ENCODE measurements at regions not wholly inside any gene's neighbourhood (a gene's known extent, or its start where the extent isn't known, plus 50 kb on each side); places are given as distances from the start of the nearest gene placed in this dataset.

GRCh38 chr16:82506692-82507670, 119.8 kb upstream of the CDH13 start:
- intact Hi-C loops (cut with DNase I), result no loop called here
- DNase-seq, result no peak
- ATAC-seq (ENCODE audit: poor library complexity), result no peak

GRCh38 chr16:82504836-82505235, 121.9 kb upstream of the CDH13 start:
- intact Hi-C loops (cut with DNase I), result no loop called here
- DNase-seq (no peak), ATAC-seq (ENCODE audit: poor library complexity) (no peak)

GRCh38 chr16:82499302-82499701, 127.5 kb upstream of the CDH13 start:
- ATAC-seq (ENCODE audit: poor library complexity), result no peak
- no peak for DNase-seq
- intact Hi-C loops (cut with DNase I), result no loop called here

- intact Hi-C loops (cut with DNase I), result no loop called here
- DNase-seq (no peak), ATAC-seq (ENCODE audit: poor library complexity) (no peak)
Observed at GRCh38 chr16:82497139-82497538, 129.6 kb upstream of the CDH13 start.

GRCh38 chr16:82488460-82488859, 138.3 kb upstream of the CDH13 start:
- intact Hi-C loops (cut with DNase I), result no loop called here
- ATAC-seq (ENCODE audit: poor library complexity) (no peak), DNase-seq (no peak)

- intact Hi-C loops (cut with DNase I), result no loop called here
- ATAC-seq (ENCODE audit: poor library complexity) (no peak), DNase-seq (no peak)
Observed at GRCh38 chr16:82481455-82481854, 145.3 kb upstream of the CDH13 start.

GRCh38 chr16:82476786-82477185, 150.0 kb upstream of the CDH13 start:
- no peak for DNase-seq
- intact Hi-C loops (cut with DNase I), result no loop called here
- ATAC-seq (ENCODE audit: poor library complexity), result no peak

GRCh38 chr16:82470620-82471152, 156.1 kb upstream of the CDH13 start:
- intact Hi-C loops (cut with DNase I), result no loop called here
- DNase-seq (no peak), ATAC-seq (ENCODE audit: poor library complexity) (peak; percentile 31)

GRCh38 chr16:82470016-82470415, 156.8 kb upstream of the CDH13 start:
- intact Hi-C loops (cut with DNase I), result no loop called here
- ATAC-seq (ENCODE audit: poor library complexity) (no peak), DNase-seq (no peak)

- DNase-seq, result no peak
- no peak for ATAC-seq (ENCODE audit: poor library complexity)
- intact Hi-C loops (cut with DNase I), result loop anchor here (10.0 kb wide), 1 partner anchor 111 kb away; no protein-coding TSS in a partner anchor
Observed at GRCh38 chr16:82464187-82464586, 162.6 kb upstream of the CDH13 start.

- intact Hi-C loops (cut with DNase I), result loop anchor here (10.0 kb wide), 1 partner anchor 114 kb away; no protein-coding TSS in a partner anchor
- DNase-seq (no peak), ATAC-seq (ENCODE audit: poor library complexity) (no peak)
Observed at GRCh38 chr16:82460766-82461165, 166.0 kb upstream of the CDH13 start.

- intact Hi-C loops (cut with DNase I), result loop anchor here (5.0 to 10.0 kb wide), 2 partner anchors 115 to 197 kb away; no protein-coding TSS in a partner anchor
Observed at GRCh38 chr16:82459580-82460256, 167.1 kb upstream of the CDH13 start.

GRCh38 chr16:82456683-82457082, 170.1 kb upstream of the CDH13 start:
- intact Hi-C loops (cut with DNase I), result loop anchor here (5.0 kb wide), 1 partner anchor 194 kb away; no protein-coding TSS in a partner anchor
- DNase-seq, result peak; percentile 58

More at GRCh38 chr16:82459580-82460256, 167.1 kb upstream of the CDH13 start:
- DNase-seq, result no peak
- ATAC-seq (ENCODE audit: poor library complexity), result no peak

GRCh38 chr16:82454566-82454965, 172.2 kb upstream of the CDH13 start:
- DNase-seq (no peak), ATAC-seq (ENCODE audit: poor library complexity) (no peak)
- intact Hi-C loops (cut with DNase I), result no loop called here

More at GRCh38 chr16:82456683-82457082, 170.1 kb upstream of the CDH13 start:
- ATAC-seq (ENCODE audit: poor library complexity), result peak; percentile 90

GRCh38 chr16:82454152-82454551, 172.6 kb upstream of the CDH13 start:
- ATAC-seq (ENCODE audit: poor library complexity) (no peak), DNase-seq (no peak)
- intact Hi-C loops (cut with DNase I), result no loop called here

- intact Hi-C loops (cut with DNase I), result no loop called here
- DNase-seq (no peak), ATAC-seq (ENCODE audit: poor library complexity) (no peak)
Observed at GRCh38 chr16:82452004-82452756, 174.6 kb upstream of the CDH13 start.

GRCh38 chr16:82451449-82451848, 175.3 kb upstream of the CDH13 start:
- no peak for DNase-seq
- intact Hi-C loops (cut with DNase I), result no loop called here
- no peak for ATAC-seq (ENCODE audit: poor library complexity)

GRCh38 chr16:82440336-82440735, 186.4 kb upstream of the CDH13 start:
- intact Hi-C loops (cut with DNase I), result no loop called here

More at GRCh38 chr16:82440336-82440735, 186.4 kb upstream of the CDH13 start:
- DNase-seq (no peak), ATAC-seq (ENCODE audit: poor library complexity) (no peak)
